AG09309 (cell line): ENCODE measurements at regions not wholly inside any gene's neighbourhood (a gene's known extent, or its start where the extent isn't known, plus 50 kb on each side); places are given as distances from the start of the nearest gene placed in this dataset.

ENCODE experiments used
- DNase-seq: peaks from one replicate; pipeline ENCODE4 v3.0.0-alpha.2; 2010; ENCODE audit warnings: low read depth
- H3K4me3 ChIP-seq: 2 replicates; pipeline ENCODE4 v1.5.1; 2011; ENCODE audit warnings: mild to moderate bottlenecking, low read depth, low read length, moderate library complexity; ENCODE audit not compliant: control insufficient read depth
- TF ChIP-seq, protein P1 (sequence below): IDR thresholded peaks from 2 replicates; pipeline ENCODE4 v1.5.1; 2011; ENCODE audit warnings: mild to moderate bottlenecking, low read depth, low read length, inconsistent platforms; ENCODE audit not compliant: insufficient read depth, control insufficient read depth; ENCODE audit errors: missing control alignments

DNA sequence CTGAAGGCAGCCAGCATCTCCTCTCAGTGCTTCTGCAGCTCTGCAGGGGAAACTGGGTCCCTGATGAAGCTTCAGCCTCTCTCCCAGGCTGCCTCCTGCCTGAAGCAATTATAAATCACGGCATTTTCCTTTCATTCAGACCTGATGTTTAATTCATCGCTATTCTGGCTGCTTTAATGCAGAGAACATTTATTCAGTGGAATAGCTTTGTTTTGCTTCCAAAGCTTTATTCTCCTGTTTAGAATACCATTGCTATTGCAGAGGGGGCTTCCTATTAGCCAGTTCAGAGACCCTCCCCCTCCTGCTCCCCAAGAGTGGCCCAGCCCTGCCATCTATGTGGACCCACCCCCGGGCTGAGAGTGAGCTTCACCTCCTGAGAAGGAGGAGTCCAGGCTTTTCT is 255.6 kb downstream of the LRFN2 start:
- no peak overlapping the region for H3K4me3 ChIP-seq
- no peak for DNase-seq
- TF ChIP-seq, protein P1, sequence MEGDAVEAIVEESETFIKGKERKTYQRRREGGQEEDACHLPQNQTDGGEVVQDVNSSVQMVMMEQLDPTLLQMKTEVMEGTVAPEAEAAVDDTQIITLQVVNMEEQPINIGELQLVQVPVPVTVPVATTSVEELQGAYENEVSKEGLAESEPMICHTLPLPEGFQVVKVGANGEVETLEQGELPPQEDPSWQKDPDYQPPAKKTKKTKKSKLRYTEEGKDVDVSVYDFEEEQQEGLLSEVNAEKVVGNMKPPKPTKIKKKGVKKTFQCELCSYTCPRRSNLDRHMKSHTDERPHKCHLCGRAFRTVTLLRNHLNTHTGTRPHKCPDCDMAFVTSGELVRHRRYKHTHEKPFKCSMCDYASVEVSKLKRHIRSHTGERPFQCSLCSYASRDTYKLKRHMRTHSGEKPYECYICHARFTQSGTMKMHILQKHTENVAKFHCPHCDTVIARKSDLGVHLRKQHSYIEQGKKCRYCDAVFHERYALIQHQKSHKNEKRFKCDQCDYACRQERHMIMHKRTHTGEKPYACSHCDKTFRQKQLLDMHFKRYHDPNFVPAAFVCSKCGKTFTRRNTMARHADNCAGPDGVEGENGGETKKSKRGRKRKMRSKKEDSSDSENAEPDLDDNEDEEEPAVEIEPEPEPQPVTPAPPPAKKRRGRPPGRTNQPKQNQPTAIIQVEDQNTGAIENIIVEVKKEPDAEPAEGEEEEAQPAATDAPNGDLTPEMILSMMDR = no peak

DNA sequence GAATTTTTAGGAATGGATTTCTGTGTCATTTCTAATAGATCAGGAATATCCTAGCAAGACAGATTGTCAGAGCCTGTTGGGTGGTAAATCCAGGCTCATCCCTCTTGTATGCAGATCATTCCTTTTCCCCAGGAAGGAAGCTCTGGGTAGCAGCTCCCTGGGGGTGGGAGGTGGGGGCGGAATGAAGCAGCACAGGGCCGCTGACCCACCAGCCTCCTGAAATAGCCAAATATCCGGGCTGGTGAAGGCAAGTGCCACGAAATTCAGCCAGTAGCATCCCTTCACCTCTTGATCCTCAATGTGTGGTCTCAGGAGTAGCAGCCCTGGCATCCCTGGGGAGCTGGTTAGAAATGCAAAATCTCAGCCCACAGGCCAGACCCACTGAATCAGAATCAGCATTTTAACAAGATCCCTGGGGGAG is 256.9 kb downstream of the LRFN2 start:
- H3K4me3 ChIP-seq = no peak overlapping the region
- DNase-seq = no peak
- TF ChIP-seq, protein P1 = no peak

DNA sequence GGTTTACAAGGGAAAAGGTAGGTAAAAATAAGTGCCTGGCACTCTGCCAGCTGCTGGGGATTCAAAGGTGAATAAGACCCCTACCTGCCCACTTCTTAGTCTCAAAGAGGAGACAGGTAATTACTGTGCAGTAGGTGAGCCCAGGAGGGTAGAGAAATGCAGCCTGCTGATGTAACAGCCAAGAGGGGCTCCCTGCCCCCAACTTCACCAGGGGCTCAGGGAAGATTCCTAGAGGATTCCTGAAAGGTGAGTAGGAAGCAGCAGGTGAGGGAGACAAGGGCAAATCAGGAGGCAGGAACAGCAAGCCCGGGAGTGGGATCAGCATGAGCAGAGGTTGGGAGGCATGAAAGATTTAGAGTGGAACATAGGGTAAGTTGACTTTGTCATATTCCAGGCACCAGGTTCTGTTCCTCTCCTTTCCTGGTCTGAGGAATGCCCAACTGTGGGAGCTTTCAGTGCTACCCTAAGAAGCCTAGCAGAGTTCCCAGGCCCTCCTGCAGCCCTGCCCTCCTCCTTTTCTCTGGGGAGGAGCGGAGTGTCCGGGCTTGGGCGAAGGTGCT is 258.1 kb downstream of the LRFN2 start:
- DNase-seq = no peak

DNA sequence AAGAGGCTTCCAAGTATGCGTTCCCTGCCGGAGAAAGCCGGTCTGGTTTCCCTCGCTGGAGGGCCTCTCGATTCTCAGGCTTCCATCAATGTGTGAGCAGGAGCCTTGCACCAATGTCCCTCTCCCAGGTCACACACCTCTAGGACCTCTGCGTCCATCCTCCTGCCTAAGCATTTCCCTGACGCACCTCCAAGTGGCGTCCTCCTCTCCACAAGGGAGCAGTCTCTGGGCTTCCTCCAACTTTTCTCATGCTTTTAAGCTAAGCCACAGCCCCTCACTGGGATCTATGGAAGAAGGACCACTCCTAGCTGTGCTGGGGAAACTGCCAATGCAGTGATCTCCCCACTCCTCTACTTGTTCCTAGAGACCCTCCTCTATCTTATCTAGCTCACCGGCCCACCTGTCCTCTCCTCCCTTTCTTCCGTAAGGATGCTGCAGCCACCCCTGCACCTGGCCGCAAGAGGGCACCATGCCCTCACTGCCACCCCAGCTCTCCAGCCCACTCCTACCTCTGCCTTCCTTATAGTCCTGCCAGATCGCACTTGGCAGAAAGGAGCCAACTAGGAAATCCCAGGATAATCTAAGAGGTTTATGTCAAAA is 258.7 kb downstream of the LRFN2 start:
- DNase-seq = no peak
- no peak overlapping the region for H3K4me3 ChIP-seq
- TF ChIP-seq, protein P1 = peak; percentile 28

More for the DNA sequence above, 258.1 kb downstream of the LRFN2 start:
- TF ChIP-seq, protein P1 = no peak
- H3K4me3 ChIP-seq = no peak overlapping the region

DNA sequence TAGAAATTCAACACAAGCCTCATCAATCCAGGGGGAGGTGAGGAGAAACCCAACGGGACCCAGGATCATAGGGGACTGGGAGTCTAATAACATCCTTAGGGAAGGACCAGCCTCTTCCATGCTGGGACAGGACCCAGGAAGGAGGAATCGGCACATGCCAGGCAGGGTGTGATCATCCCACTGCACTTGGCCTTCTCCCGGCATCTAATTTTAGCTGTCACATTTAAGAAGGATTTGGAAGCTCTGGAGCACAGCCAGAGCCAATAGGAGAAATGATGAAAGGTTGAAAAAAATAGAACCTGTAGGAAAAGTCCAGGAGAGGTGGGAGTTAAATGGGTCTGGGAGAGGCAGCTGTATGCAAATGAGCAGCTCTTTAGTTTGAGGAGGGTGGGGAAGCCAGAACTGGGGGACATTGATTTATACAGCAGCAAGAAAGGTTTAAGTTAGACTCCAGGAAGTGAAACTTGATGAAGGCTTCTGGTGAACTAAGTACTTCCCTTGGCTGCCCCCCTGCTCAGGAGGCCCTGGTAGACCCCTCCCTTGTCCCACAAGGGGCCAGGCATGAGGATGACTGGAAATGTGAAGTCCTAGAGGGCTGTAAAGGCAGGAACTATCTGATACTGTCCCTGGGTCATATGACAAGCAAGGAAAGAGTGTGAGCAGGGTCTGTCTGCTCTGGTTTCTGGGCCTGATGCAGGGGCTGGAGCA is 260.3 kb downstream of the LRFN2 start:
- no peak overlapping the region for H3K4me3 ChIP-seq
- no peak for DNase-seq
- TF ChIP-seq, protein P1 = no peak

DNA sequence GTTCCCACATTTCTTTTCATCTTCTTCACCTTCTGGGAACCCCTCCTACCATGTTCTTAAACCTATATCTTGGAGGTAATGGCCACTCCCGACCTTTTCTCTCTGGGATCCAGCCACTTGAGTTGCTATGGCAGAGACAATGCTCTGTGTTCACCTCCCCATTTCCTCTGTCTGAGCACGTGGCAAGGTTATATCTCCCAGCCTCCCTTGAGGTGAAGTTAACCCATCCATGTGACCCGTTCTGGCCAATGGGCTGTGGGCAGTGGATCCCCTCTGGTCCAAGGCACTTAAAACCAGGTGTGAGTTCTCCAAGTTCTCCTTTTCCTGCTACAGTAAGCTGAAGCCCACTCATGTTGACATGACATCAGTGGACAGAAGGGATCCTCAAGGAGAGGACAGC is 261.4 kb downstream of the LRFN2 start:
- no peak overlapping the region for H3K4me3 ChIP-seq
- no peak for DNase-seq
- TF ChIP-seq, protein P1 = no peak

DNA sequence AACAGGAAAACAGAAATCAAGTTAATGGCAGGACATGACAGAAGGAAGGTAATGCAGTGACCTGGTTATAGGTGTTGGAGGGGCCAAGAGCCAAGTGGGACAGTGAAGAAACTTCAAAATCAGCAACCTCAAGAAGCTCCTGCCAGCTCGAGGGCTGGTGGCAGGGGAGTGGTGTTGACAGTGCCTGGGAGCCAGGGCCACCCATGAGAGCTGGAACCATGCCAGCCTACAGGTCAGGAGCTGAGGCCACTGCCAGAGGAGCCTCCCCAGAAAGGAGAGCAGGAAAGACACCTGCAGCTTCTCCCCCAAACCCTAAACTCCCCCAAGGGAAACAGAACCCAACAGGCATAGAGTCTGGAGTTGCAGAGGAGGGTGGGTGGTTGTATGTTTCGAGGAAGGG is 262.1 kb downstream of the LRFN2 start:
- TF ChIP-seq, protein P1 = no peak
- DNase-seq = no peak
- no peak overlapping the region for H3K4me3 ChIP-seq
